Fibroblast of the aortic adventitia (primary cell): ENCODE measurements at regions not wholly inside any gene's neighbourhood (a gene's known extent, or its start where the extent isn't known, plus 50 kb on each side); places are given as distances from the start of the nearest gene placed in this dataset.
A peak's percentile ranks its signal among the peaks of the same experiment; 100 is the strongest.

Source experiments
- DNase-seq: peaks from one replicate; pipeline ENCODE4 v3.0.0-alpha.2; 2010; ENCODE audit warnings: low read depth
- H3K4me3 ChIP-seq: 2 replicates; pipeline ENCODE4 v1.5.1; 2011; ENCODE audit warnings: low read depth, mild to moderate bottlenecking, control low read depth, low read length, moderate library complexity
- TF ChIP-seq, protein P1 (sequence below): IDR thresholded peaks from 2 replicates; pipeline ENCODE4 v1.5.1; 2011; ENCODE audit warnings: mild to moderate bottlenecking, low read length, control low read depth, inconsistent platforms; ENCODE audit not compliant: insufficient read depth

DNA sequence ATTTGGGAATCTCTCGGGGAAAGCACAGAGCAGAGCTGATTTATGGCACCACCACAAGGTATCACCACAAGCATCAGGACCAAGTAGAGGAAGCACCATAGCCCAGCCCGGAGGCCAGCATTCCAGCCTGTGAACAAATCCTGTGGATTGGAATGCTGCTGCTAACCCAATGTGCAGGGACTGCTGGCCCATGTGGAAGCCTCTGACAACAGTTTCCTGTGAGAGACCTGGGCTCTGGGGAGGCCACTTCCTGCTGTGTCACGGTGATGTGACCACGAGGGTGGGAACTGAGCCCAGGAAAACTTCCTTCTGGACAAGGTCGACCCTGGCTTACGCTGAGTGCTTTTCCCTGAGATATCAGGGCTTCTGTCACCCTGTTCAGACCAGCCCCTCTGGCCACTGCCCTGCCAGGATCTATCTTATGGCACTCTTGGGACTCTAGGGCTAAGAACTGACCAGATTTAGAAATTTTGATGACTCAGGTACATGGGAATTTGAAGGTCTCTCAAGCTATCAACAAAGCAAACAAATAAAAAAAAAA lies 88.3 kb upstream of the NGF start:
- TF ChIP-seq, protein P1, sequence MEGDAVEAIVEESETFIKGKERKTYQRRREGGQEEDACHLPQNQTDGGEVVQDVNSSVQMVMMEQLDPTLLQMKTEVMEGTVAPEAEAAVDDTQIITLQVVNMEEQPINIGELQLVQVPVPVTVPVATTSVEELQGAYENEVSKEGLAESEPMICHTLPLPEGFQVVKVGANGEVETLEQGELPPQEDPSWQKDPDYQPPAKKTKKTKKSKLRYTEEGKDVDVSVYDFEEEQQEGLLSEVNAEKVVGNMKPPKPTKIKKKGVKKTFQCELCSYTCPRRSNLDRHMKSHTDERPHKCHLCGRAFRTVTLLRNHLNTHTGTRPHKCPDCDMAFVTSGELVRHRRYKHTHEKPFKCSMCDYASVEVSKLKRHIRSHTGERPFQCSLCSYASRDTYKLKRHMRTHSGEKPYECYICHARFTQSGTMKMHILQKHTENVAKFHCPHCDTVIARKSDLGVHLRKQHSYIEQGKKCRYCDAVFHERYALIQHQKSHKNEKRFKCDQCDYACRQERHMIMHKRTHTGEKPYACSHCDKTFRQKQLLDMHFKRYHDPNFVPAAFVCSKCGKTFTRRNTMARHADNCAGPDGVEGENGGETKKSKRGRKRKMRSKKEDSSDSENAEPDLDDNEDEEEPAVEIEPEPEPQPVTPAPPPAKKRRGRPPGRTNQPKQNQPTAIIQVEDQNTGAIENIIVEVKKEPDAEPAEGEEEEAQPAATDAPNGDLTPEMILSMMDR = no peak
- peak; percentile 90 for DNase-seq

DNA sequence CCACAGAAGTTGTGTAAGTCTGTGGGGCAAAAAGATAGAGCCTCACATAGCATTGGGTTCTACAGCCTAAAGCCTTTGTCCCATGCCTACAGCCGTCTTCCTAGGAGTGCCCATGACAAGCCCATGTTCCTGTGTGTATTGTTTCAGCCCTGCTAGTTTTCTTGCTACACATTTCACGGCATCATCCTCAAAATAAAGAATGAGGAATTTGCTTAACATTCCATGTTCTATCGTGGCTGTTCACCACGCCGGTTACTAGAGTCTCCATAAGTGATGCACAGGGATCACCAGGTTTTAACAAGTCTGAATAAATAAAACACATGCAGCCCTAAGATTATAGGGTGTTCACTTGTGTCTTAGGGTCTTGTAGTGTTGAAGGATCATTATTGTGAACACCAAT lies 87.4 kb upstream of the NGF start:
- no peak for DNase-seq
- no peak overlapping the region for H3K4me3 ChIP-seq
- TF ChIP-seq, protein P1 = no peak

More for the DNA sequence above, 88.3 kb upstream of the NGF start:
- H3K4me3 ChIP-seq = no peak overlapping the region

DNA sequence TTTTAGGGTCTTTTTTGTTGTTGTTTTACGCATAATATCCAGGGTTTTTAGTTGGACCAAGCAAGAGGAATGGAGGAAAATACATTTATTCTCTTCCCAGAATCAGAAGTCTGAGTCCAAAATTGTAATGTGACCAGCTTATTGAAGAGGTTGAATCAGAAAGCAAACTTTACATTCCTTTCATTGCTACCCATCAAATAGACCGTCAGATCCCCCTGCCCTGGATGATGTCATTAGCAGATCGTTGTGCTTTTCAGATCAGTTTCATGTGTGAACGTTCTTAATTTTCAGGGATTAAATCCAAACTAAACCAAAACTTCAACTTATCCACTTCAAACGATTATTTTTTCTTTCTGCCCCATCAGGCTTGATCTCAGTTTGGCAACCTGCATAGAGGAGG lies 85.7 kb upstream of the NGF start:
- H3K4me3 ChIP-seq = no peak overlapping the region
- DNase-seq = peak; percentile 54
- TF ChIP-seq, protein P1 = no peak

DNA sequence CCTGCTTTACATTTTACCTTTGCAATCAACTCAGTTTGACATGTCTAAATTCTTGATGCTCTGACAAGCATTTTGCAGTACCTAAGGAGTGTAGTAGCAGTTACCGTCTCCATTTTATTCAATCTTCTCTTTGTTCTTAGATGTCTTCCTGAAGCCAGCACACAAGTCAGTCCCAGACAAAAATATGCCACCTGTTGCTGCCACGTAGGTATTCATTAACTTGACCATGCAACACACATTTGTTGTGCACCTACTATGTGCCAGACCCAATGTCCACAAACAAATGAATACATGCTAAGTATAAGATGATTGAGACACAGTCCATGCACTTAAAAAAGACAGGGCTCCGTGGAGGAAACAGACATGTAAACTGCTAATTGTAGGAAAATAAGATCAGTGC lies 81.5 kb upstream of the NGF start:
- no peak for DNase-seq
- TF ChIP-seq, protein P1 = no peak

DNA sequence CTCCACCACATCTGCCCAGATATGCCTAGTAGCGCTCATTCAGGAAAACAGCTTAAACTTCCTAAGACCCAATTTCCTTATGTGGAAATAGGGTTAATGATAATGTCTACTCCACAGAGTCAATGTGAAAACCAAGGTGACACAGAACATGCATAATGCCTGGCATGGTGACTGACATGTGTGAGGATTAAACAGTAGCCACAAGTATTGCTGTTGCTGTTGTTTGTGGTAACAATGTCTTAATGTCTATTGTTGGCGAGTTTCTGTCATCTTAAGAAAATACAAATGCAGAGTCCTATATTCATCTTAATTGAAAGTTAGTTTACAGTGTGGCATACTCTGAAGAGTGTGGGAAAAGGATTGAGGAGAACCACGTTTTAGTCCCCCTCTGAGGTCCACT lies 75.6 kb upstream of the NGF start:
- DNase-seq = no peak
- no peak overlapping the region for H3K4me3 ChIP-seq
- TF ChIP-seq, protein P1 = no peak

More for the DNA sequence above, 81.5 kb upstream of the NGF start:
- H3K4me3 ChIP-seq = no peak overlapping the region

DNA sequence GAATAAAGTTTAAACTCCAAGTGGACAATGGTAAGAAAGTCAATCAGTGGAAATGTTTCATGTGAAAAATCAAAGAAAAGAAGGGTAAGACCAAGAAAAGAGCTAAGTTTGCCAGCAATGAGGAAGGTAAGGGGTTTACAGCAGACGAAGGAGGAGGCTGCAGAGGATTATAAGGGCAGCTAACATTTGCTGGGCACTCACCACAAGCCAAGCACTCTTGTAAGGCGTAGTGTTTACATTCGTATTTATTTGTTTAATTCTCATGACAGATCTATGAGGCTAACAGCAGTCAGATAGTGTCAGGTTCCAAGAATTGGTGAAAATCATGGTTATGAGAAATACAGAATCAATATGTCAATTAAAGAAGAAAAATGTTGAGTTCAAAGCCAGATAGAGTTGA lies 75.2 kb upstream of the NGF start:
- no peak for DNase-seq
- TF ChIP-seq, protein P1 = no peak
- H3K4me3 ChIP-seq = no peak overlapping the region

DNA sequence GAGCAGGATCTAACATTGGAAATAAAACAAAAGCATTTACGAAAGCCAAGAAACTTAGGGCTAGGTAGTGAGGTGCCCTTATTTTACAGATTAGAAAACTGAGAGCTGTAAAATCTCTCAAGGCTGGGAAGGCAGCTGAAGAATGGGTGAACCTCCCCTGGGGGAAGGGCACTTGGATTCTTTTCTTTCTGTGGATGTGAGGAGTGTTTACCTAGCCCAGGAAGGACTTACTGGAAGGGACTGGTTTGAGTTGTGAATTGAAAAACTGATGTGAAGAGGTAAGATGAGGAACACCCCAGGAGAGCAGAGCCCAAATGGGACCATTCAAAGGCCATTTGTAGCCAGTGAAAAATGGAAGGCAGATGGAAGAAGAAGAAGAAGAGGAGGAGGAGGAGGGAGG lies 74.7 kb upstream of the NGF start:
- DNase-seq = no peak
- H3K4me3 ChIP-seq = no peak overlapping the region
- TF ChIP-seq, protein P1 = no peak
